Left ventricle myocardium inferior (tissue), 1 donor: ENCODE measurements at regions not wholly inside any gene's neighbourhood (a gene's known extent, or its start where the extent isn't known, plus 50 kb on each side); places are given as distances from the start of the nearest gene placed in this dataset.
"Not testable (repeated sequence)": the region's sequence is repeated elsewhere in the genome, so short reads cannot be mapped to it uniquely, and the experiment has no call there.

Experiments
- DNase-seq: peaks from one replicate; pipeline ENCODE4 v3.0.0-alpha.2; 2020
- H3K27ac ChIP-seq: fragments of 200-600 bp; replicated peaks from 2 replicates; pipeline ENCODE4 v1.8.0; 2021
- H3K27me3 ChIP-seq: fragments of 200-600 bp; 2 replicates; pipeline ENCODE4 v1.8.0; 2021; ENCODE audit warnings: low read depth
- H3K36me3 ChIP-seq: fragments of 200-600 bp; 2 replicates; pipeline ENCODE4 v1.8.0; 2021
- H3K4me1 ChIP-seq: fragments of 200-600 bp; 2 replicates; pipeline ENCODE4 v1.8.0; 2021
- H3K4me3 ChIP-seq: fragments of 200-600 bp; 2 replicates; pipeline ENCODE4 v1.8.0; 2021; ENCODE audit warnings: mild to moderate bottlenecking, moderate library complexity
- H3K9me3 ChIP-seq: fragments of 200-600 bp; replicated peaks from 2 replicates; pipeline ENCODE4 v1.8.0; 2021
- CTCF ChIP-seq: fragments of 200-600 bp; IDR thresholded peaks from 2 replicates; pipeline ENCODE4 v1.8.0; 2021; ENCODE audit warnings: antibody characterized with exemption, mild to moderate bottlenecking, borderline replicate concordance
- intact Hi-C: fragments of 100-400 bp; cut with micrococcal nuclease; formaldehyde crosslinking; loops from one replicate; pipeline ENCODE4 v1.11.0; 2022
- donor health status: DM: no; HTN: yes; CAD: no; lungs with severe emphysema.

DNA sequence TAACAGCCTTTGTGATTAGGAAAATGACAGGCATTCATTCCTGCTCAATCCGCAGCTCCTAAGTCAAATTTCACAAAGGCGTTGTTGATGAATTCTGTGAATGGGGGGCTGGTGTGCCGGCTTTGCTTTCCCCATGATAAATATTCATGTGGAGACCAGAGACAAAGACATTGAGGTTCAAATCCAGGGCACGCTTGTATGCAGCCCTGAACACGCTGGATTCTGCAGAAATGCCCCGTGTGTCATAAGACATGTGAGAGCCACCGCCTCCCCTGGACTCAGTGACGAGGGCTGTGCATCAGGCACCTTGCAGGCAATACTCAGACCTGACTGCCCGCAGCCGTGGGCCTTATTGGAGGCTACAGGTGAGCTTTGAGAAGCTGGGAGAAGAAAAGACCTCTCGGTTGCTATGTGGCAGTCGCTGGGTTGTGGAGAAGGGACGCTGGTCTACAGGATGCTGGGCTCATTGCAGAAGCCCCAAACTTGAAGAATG lies 906.2 kb downstream of the BRD1 start:
- TF ChIP-seq CTCF = no peak
- Histone ChIP-seq H3K27me3 (peaks cover 76% of the 10 kb centered on the region), H3K4me3 (no peak overlapping the region), H3K36me3 (no peaks in the 10 kb centered on the region), H3K27ac (no peak overlapping the region), H3K4me1 (no peaks in the 10 kb centered on the region), H3K9me3 (no peaks in the 10 kb centered on the region)
- intact Hi-C loops = no loop called here
- DNase-seq = no peak

GRCh38 chr22:48920776-48921241 lies 906.9 kb downstream of the BRD1 start:
- H3K27me3 ChIP-seq = peaks cover 81% of the 10 kb centered on the region

GRCh38 chr22:48919851-48920589 lies 907.7 kb downstream of the BRD1 start:
- H3K36me3 ChIP-seq = no peaks in the 10 kb centered on the region
- no peak for TF ChIP-seq CTCF
- intact Hi-C loops = no loop called here
- no peaks in the 10 kb centered on the region for H3K4me1 ChIP-seq
- no peak overlapping the region for H3K4me3 ChIP-seq
- no peak for DNase-seq
- H3K9me3 ChIP-seq = no peaks in the 10 kb centered on the region
- peaks cover 84% of the 10 kb centered on the region for H3K27me3 ChIP-seq
- H3K27ac ChIP-seq = no peak overlapping the region

More at GRCh38 chr22:48920776-48921241, 906.9 kb downstream of the BRD1 start:
- Histone ChIP-seq H3K9me3 (no peaks in the 10 kb centered on the region), H3K27ac (no peak overlapping the region), H3K4me1 (no peaks in the 10 kb centered on the region), H3K4me3 (no peak overlapping the region), H3K36me3 (no peaks in the 10 kb centered on the region)
- intact Hi-C loops = no loop called here
- TF ChIP-seq CTCF = no peak
- DNase-seq = no peak

- no peaks in the 10 kb centered on the region for H3K9me3 ChIP-seq
- DNase-seq = no peak
- intact Hi-C loops = no loop called here
Measured at GRCh38 chr22:48919187-48919590, 908.5 kb downstream of the BRD1 start.

GRCh38 chr22:48918585-48919186 lies 909.0 kb downstream of the BRD1 start:
- no peaks in the 10 kb centered on the region for H3K4me1 ChIP-seq
- intact Hi-C loops = no loop called here
- no peak for DNase-seq
- H3K27me3 ChIP-seq = peaks cover 89% of the 10 kb centered on the region
- H3K4me3 ChIP-seq = no peak overlapping the region
- no peak for TF ChIP-seq CTCF
- no peak overlapping the region for H3K27ac ChIP-seq
- H3K36me3 ChIP-seq = no peaks in the 10 kb centered on the region
- no peaks in the 10 kb centered on the region for H3K9me3 ChIP-seq

More at GRCh38 chr22:48919187-48919590, 908.5 kb downstream of the BRD1 start:
- H3K36me3 ChIP-seq = no peaks in the 10 kb centered on the region
- peaks cover 88% of the 10 kb centered on the region for H3K27me3 ChIP-seq
- no peaks in the 10 kb centered on the region for H3K4me1 ChIP-seq
- no peak for TF ChIP-seq CTCF
- H3K27ac ChIP-seq = no peak overlapping the region
- H3K4me3 ChIP-seq = no peak overlapping the region

DNA sequence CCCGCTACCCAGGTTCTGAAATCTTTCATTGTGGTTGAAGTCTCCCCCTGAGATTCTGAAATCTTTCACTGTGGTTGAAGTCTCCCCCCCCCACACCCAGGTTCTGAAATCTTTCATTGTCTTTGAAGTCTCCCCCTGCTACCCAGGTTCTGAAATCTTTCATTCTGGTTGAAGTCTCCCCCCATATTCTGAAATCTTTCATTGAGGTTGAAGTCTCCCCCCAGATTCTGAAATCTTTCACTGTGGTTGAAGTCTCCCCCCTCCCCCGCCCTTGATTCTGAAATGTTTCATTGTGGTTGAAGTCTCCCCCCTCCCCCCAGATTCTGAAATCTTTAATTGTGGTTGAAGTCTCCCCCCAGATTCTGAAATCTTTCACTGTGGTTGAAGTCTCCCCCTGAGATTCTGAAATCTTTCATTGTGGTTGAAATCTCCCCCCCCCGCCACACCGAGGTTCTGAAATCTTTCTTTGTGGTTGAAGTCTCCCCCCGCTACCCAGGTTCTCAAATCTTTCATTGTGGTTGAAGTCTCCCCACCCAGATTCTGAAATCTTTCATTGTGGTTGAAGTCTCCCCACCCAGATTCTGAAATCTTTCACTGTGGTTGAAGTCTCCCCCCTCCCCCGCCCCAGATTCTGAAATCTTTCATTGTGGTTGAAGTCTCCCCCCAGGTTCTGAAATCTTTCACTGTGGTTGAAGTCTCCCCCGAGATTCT lies 915.2 kb downstream of the BRD1 start:
- intact Hi-C loops, DNase-seq, H3K27ac ChIP-seq: not testable (repeated sequence)

GRCh38 chr22:48911647-48912046 lies 916.0 kb downstream of the BRD1 start:
- H3K9me3 ChIP-seq, H3K4me3 ChIP-seq, H3K4me1 ChIP-seq, H3K27ac ChIP-seq, DNase-seq, H3K36me3 ChIP-seq, intact Hi-C loops: not testable (repeated sequence)
- peaks cover 64% of the 10 kb centered on the region for H3K27me3 ChIP-seq

More for the DNA sequence above, 915.2 kb downstream of the BRD1 start:
- not testable (repeated sequence) for H3K4me1 ChIP-seq, H3K4me3 ChIP-seq, H3K36me3 ChIP-seq, H3K9me3 ChIP-seq
- H3K27me3 ChIP-seq = peaks cover 63% of the 10 kb centered on the region

GRCh38 chr22:48911067-48911466 lies 916.6 kb downstream of the BRD1 start:
- H3K27ac ChIP-seq, H3K4me1 ChIP-seq, DNase-seq, H3K4me3 ChIP-seq, intact Hi-C loops, H3K36me3 ChIP-seq, H3K9me3 ChIP-seq: not testable (repeated sequence)
- H3K27me3 ChIP-seq = peaks cover 67% of the 10 kb centered on the region
